Thyroid gland (tissue), 4 donors: ENCODE measurements at regions not wholly inside any gene's neighbourhood (a gene's known extent, or its start where the extent isn't known, plus 50 kb on each side); places are given as distances from the start of the nearest gene placed in this dataset.

Experiments
- DNase-seq, 2 donors: peaks; one replicate each; pipeline ENCODE4 v3.0.0-alpha.2; 2019
- H3K27ac ChIP-seq, 3 donors: fragments of 200-600 bp; sonication (generic); 1 replicate in 2 of 3; 2 replicates in 1 of 3; pipeline ENCODE4 v1.5.1; 2016 to 2019; ENCODE audit warnings: mild to moderate bottlenecking in 1 of 3, moderate library complexity in 1 of 3
- H3K27me3 ChIP-seq: fragments of 200-600 bp; sonication (generic); one replicate; pipeline ENCODE4 v1.5.1; 2019
- H3K36me3 ChIP-seq, 2 donors: fragments of 200-600 bp; sonication (generic); one replicate each; pipeline ENCODE4 v1.5.1; 2016 to 2019
- H3K4me1 ChIP-seq, 2 donors: fragments of 200-600 bp; sonication (generic); one replicate each; pipeline ENCODE4 v1.5.1; 2017 to 2019
- H3K4me3 ChIP-seq, 3 donors: fragments of 200-600 bp; sonication (generic); replicated peaks in 1 of 3; 1 replicate in 2 of 3; 2 replicates in 1 of 3; pipeline ENCODE4 v1.5.1; 2016; ENCODE audit warnings: mild to moderate bottlenecking in 1 of 3
- H3K9me3 ChIP-seq: fragments of 200-600 bp; sonication (generic); one replicate; pipeline ENCODE4 v1.5.1; 2017
- POLR2A ChIP-seq, 2 donors: fragments of 450-650 bp; IDR thresholded peaks; one replicate each; pipeline ENCODE4 v1.6.1; 2017; ENCODE audit warnings: antibody characterized with exemption in 2 of 2, mild to moderate bottlenecking in 2 of 2, moderate library complexity in 1 of 2
- WGBS, 2 donors: methylation state at CpG; one replicate each; pipeline ENCODE4 v1.1.5; 2017; 5-methylcytosine and 5-hydroxymethylcytosine counted together
- intact Hi-C: fragments of 100-400 bp; cut with DNase I; formaldehyde crosslinking; loops from one replicate; pipeline ENCODE4 v1.15.1; 2023
- TF ChIP-seq, protein P1 (sequence below), 6 experiments: fragments of 200-600 bp in 3 of 6; fragments of 450-650 bp in 3 of 6; sonication (generic) in 3 of 6; IDR thresholded peaks; one replicate each; pipeline ENCODE4 v1.5.1; 2016 to 2019; ENCODE audit warnings: antibody characterized with exemption in 6 of 6, mild to moderate bottlenecking in 2 of 6, inconsistent platforms in 1 of 6, moderate library complexity in 1 of 6

- 82 to 89% methylated on average over 2 of the region's 2 CpGs for WGBS, 2 donors
- DNase-seq = no peak
These were observed 516.5 kb upstream of the MGAT4C start for GRCh38 chr12:86772696-86773095.

DNA sequence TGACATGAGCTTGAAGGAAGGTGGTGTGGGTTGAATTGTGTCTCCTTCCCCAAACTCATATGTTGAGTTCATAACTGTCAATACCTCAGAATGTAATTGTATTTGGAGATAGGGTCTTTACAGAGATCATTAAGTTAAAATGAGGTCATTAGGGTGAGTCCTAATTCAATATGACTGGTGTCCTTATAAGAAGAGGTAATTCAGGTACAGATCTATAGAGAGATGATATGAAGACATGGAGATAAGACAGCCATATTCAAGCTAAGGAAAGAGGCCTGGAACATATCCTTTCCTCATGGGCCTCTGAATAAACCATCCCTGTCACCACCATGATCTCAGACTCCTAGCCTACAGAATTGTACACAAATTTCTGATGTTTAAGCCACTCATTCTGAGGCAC is 514.7 kb upstream of the MGAT4C start:
- Histone ChIP-seq H3K27ac (no peak overlapping the region), H3K4me1 (no peaks in the 10 kb centered on the region), H3K4me3 (no peak overlapping the region), H3K27me3 (no peaks in the 10 kb centered on the region), H3K9me3 (no peaks in the 10 kb centered on the region), H3K36me3 (no peaks in the 10 kb centered on the region)
- DNase-seq = no peak
- intact Hi-C loops = no loop called here
- TF ChIP-seq POLR2A (IDR thresholded peaks at IDR 0.05) = no peak
- TF ChIP-seq, protein P1, sequence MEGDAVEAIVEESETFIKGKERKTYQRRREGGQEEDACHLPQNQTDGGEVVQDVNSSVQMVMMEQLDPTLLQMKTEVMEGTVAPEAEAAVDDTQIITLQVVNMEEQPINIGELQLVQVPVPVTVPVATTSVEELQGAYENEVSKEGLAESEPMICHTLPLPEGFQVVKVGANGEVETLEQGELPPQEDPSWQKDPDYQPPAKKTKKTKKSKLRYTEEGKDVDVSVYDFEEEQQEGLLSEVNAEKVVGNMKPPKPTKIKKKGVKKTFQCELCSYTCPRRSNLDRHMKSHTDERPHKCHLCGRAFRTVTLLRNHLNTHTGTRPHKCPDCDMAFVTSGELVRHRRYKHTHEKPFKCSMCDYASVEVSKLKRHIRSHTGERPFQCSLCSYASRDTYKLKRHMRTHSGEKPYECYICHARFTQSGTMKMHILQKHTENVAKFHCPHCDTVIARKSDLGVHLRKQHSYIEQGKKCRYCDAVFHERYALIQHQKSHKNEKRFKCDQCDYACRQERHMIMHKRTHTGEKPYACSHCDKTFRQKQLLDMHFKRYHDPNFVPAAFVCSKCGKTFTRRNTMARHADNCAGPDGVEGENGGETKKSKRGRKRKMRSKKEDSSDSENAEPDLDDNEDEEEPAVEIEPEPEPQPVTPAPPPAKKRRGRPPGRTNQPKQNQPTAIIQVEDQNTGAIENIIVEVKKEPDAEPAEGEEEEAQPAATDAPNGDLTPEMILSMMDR (IDR thresholded peaks at IDR 0.05) = no peak

More at GRCh38 chr12:86772696-86773095, 516.5 kb upstream of the MGAT4C start:
- Histone ChIP-seq H3K4me3 (no peak overlapping the region), H3K36me3 (no peaks in the 10 kb centered on the region), H3K27ac (no peak overlapping the region), H3K27me3 (no peaks in the 10 kb centered on the region), H3K4me1 (no peaks in the 10 kb centered on the region), H3K9me3 (no peaks in the 10 kb centered on the region)
- intact Hi-C loops = no loop called here
- TF ChIP-seq, protein P1 (IDR thresholded peaks at IDR 0.05) = no peak
- no peak for TF ChIP-seq POLR2A (IDR thresholded peaks at IDR 0.05)

- intact Hi-C loops = no loop called here
- no peaks in the 10 kb centered on the region for H3K9me3 ChIP-seq
- DNase-seq = no peak
- no peaks in the 10 kb centered on the region for H3K36me3 ChIP-seq
- H3K4me1 ChIP-seq = no peaks in the 10 kb centered on the region
- H3K27ac ChIP-seq = no peak overlapping the region
- no peak overlapping the region for H3K4me3 ChIP-seq
- TF ChIP-seq, protein P1 (IDR thresholded peaks at IDR 0.05) = no peak
- TF ChIP-seq POLR2A (IDR thresholded peaks at IDR 0.05) = no peak
- 80 to 84% methylated on average over 2 of the region's 2 CpGs for WGBS, 2 donors
- H3K27me3 ChIP-seq = no peaks in the 10 kb centered on the region
These were observed 492.7 kb upstream of the MGAT4C start for GRCh38 chr12:86748894-86749293.

GRCh38 chr12:86744547-86745212 is 488.5 kb upstream of the MGAT4C start:
- DNase-seq = no peak
- intact Hi-C loops = no loop called here
- Histone ChIP-seq H3K4me1 (no peaks in the 10 kb centered on the region), H3K27me3 (no peaks in the 10 kb centered on the region), H3K4me3 (no peak overlapping the region), H3K27ac (no peak overlapping the region), H3K36me3 (no peaks in the 10 kb centered on the region), H3K9me3 (no peaks in the 10 kb centered on the region)
- WGBS, 2 donors = 31 to 45% methylated on average over 2 of the region's 2 CpGs
- TF ChIP-seq, protein P1 (IDR thresholded peaks at IDR 0.05) = no peak

DNA sequence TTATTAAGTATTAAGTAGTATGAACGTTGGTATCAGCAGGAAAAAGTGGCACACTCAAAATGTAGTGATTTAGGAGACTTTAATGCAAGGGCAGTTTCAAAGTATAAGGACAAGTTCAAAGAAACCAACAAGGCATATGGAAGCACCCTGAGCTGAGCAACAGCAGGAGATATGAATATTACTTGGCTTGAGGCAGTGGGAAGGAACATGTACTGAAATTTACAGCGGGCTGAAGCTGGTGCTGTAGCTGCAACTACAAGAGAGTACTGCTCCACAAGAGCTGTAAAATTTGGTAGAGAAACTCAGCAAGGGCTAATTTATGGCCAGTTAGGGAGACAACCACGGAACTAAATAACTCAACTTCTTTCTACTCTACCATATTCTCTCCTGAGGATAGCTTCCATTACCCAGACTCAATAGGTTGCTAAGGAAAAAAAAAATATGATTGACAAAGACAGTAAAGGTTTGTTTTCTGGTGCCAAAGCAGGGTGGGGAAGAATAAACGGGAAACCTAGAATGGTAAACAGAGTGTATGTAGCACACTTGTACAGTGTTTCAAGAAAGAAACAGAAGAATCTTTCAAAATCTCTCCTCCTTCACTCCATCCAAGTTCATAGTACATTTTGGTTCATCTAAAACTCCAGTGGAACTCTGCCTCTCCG is 487.8 kb upstream of the MGAT4C start:
- TF ChIP-seq, protein P1 (IDR thresholded peaks at IDR 0.05) = no peak
- no peak for TF ChIP-seq POLR2A (IDR thresholded peaks at IDR 0.05)
- Histone ChIP-seq H3K9me3 (no peaks in the 10 kb centered on the region), H3K4me1 (no peaks in the 10 kb centered on the region), H3K4me3 (no peak overlapping the region), H3K27ac (no peak overlapping the region), H3K27me3 (no peaks in the 10 kb centered on the region), H3K36me3 (no peaks in the 10 kb centered on the region)
- DNase-seq = no peak
- intact Hi-C loops = no loop called here
- 81 to 85% methylated on average over 5 of the region's 5 CpGs for WGBS, 2 donors
